K562 (cell line): ENCODE measurements at regions not wholly inside any gene's neighbourhood (a gene's known extent, or its start where the extent isn't known, plus 50 kb on each side); places are given as distances from the start of the nearest gene placed in this dataset.

Experiments
- ATAC-seq: fragments of 200-7000 bp; cut with Tn5 transposase; 3 replicates; pipeline ENCODE4 v1.9.1; 2020; ENCODE audit warnings: moderate library complexity
- BruUV-seq: library from RNA; stranded (reverse); fragments of 400-500 nt; replicated peaks from 2 replicates; lab custom pipeline; 2021; lab: Mats Ljungman, UMichigan
- CTCF ChIA-PET: fragments of 300-600 bp; formaldehyde crosslinking; extraction: SDS; loops from one replicate; lab custom pipeline; 2021; ENCODE audit warnings: low intra/inter-chr PET ratio; lab: Yijun Ruan, JAX
- POLR2A ChIA-PET: fragments of 300-600, 350-650 bp; sonication (Branson Sonifier 250); formaldehyde crosslinking; extraction: SDS; loops from one replicate; lab custom pipeline; 2021; ENCODE audit warnings: antibody characterized with exemption, inconsistent platforms; lab: Yijun Ruan, JAX
- DNase-seq, 4 experiments: peaks; one replicate each; pipeline versions ENCODE4 v3.0.0 to v3.0.0-alpha.2; 2011 to 2018; ENCODE audit warnings: low spot score in 3 of 4, mixed read lengths in 3 of 4; ENCODE audit errors: extremely low read depth in 1 of 4
- FAIRE-seq: peaks from 2 replicates; lab custom pipeline; 2011; peaks lifted over from hg19 to GRCh38; lab: Jason Lieb, UNC
- H2AFZ ChIP-seq: 2 replicates; pipeline ENCODE4 v1.6.0; 2011; ENCODE audit warnings: low read depth, low read length, control low read depth, inconsistent platforms
- H3K27ac ChIP-seq: fragments of 200-600 bp; 3 replicates; pipeline ENCODE4 v1.8.0; 2011; ENCODE audit warnings: low read depth, mild to moderate bottlenecking, control low read depth, inconsistent platforms, low read length, moderate library complexity, mixed read lengths; ENCODE audit errors: extremely low read depth
- H3K27me3 ChIP-seq, 2 experiments: fragments of 300-600 bp in 1 of 2; 2 replicates in 1 of 2; 3 replicates in 1 of 2; pipeline versions ENCODE4 v1.6.0 to v1.8.0; 2011; ENCODE audit warnings: inconsistent platforms in 2 of 2, low read length in 2 of 2, mild to moderate bottlenecking in 1 of 2, mixed read lengths in 1 of 2, moderate library complexity in 1 of 2; ENCODE audit not compliant: control insufficient read depth in 2 of 2, insufficient read depth in 2 of 2
- H3K36me3 ChIP-seq: fragments of 300-600 bp; 3 replicates; pipeline ENCODE4 v1.8.0; 2011; ENCODE audit warnings: mild to moderate bottlenecking, low read length, inconsistent platforms; ENCODE audit not compliant: control insufficient read depth, insufficient read depth
- H3K4me1 ChIP-seq, 2 experiments: fragments of 200-600 bp in 1 of 2; replicated peaks in 1 of 2; 2 replicates in 1 of 2; 3 replicates in 1 of 2; pipeline versions ENCODE4 v1.5.1 to v1.8.0; 2011; ENCODE audit warnings: inconsistent platforms in 2 of 2, low read length in 2 of 2, mild to moderate bottlenecking in 1 of 2, mixed read lengths in 1 of 2, moderate library complexity in 1 of 2; ENCODE audit not compliant: control insufficient read depth in 2 of 2, insufficient read depth in 2 of 2
- H3K4me2 ChIP-seq: 2 replicates; pipeline ENCODE4 v1.6.1; 2011; ENCODE audit warnings: low read length, control low read depth, inconsistent platforms, mixed read lengths; ENCODE audit not compliant: insufficient read depth
- H3K4me3 ChIP-seq: fragments of 200-600 bp; sonication (generic), shearing (Covaris generic); 2 replicates; pipeline ENCODE4 v1.5.1; 2016; ENCODE audit warnings: control low read depth, inconsistent platforms
- H3K79me2 ChIP-seq: fragments of 200-600 bp; 3 replicates; pipeline ENCODE4 v1.8.0; 2011; ENCODE audit warnings: low read length, inconsistent platforms; ENCODE audit not compliant: control insufficient read depth, insufficient read depth
- H3K9ac ChIP-seq, 2 experiments: 2 replicates each; pipeline versions ENCODE4 v1.6.0 to v1.6.1; 2011; ENCODE audit warnings: low read depth in 2 of 2, low read length in 2 of 2, control low read depth in 1 of 2, inconsistent platforms in 1 of 2, mild to moderate bottlenecking in 1 of 2, mixed read lengths in 1 of 2; ENCODE audit not compliant: insufficient read depth in 1 of 2
- H3K9me1 ChIP-seq: one replicate; pipeline ENCODE4 v1.6.0; 2011; ENCODE audit warnings: inconsistent platforms, mild to moderate bottlenecking, low read length, moderate library complexity; ENCODE audit not compliant: control insufficient read depth, insufficient read depth
- H3K9me3 ChIP-seq: replicated peaks from 2 replicates; pipeline ENCODE4 v1.5.1; 2011; ENCODE audit warnings: low read depth, low read length, inconsistent platforms; ENCODE audit not compliant: control insufficient read depth, insufficient read depth
- H4K20me1 ChIP-seq: replicated peaks from 2 replicates; pipeline ENCODE4 v1.6.1; 2011; ENCODE audit warnings: low read length, inconsistent platforms, mixed read lengths; ENCODE audit not compliant: control insufficient read depth, insufficient read depth
- ATF7 ChIP-seq: fragments of 450-650 bp; IDR thresholded peaks from 2 replicates; pipeline ENCODE4 v1.7.1; 2014; ENCODE audit warnings: mild to moderate bottlenecking, moderate library complexity
- FOXA1 ChIP-seq: fragments of 450-650 bp; IDR thresholded peaks from 2 replicates; pipeline ENCODE4 v1.6.1; 2016; ENCODE audit warnings: mild to moderate bottlenecking, borderline replicate concordance
- HEY1 ChIP-seq: fragments of 250-450 bp; sonication (Bioruptor Pico); IDR thresholded peaks from 2 replicates; pipeline ENCODE4 v1.5.0; 2020; ENCODE audit warnings: mild to moderate bottlenecking, moderate library complexity, borderline replicate concordance
- MYBL2 ChIP-seq, 2 experiments: fragments of 450-650 bp in 1 of 2; sonication (generic) in 1 of 2; formaldehyde crosslinking in 1 of 2; IDR thresholded peaks; 2 replicates each; pipeline versions ENCODE4 v1.6.1 to v1.8.1; 2017 to 2022; ENCODE audit warnings: borderline replicate concordance in 1 of 2, inconsistent platforms in 1 of 2, low read depth in 1 of 2, mild to moderate bottlenecking in 1 of 2, missing genetic modification reagents in 1 of 2, moderate library complexity in 1 of 2
- NFRKB ChIP-seq: fragments of 450-650 bp; IDR thresholded peaks from 2 replicates; pipeline ENCODE4 v1.6.1; 2016; ENCODE audit warnings: low read depth
- NR4A1 ChIP-seq, 2 experiments: fragments of 250-450 bp in 1 of 2; fragments of 450-650 bp in 1 of 2; sonication (Bioruptor Pico) in 1 of 2; IDR thresholded peaks; 2 replicates each; pipeline versions ENCODE4 v1.4.0 to v1.6.1; 2016 to 2020; ENCODE audit warnings: mild to moderate bottlenecking in 2 of 2, missing compliant biosample characterization in 1 of 2, missing genetic modification characterization in 1 of 2, moderate library complexity in 1 of 2
- PHF21A ChIP-seq: fragments of 450-650 bp; IDR thresholded peaks from 2 replicates; pipeline ENCODE4 v1.6.1; 2017; ENCODE audit warnings: low read depth, borderline replicate concordance
- RBBP5 ChIP-seq: fragments of 200-600 bp; sonication (generic); IDR thresholded peaks from 2 replicates; pipeline ENCODE4 v1.6.1; 2012; ENCODE audit warnings: borderline replicate concordance, mild to moderate bottlenecking, low read length, control low read depth, inconsistent platforms; ENCODE audit not compliant: insufficient read depth, poor library complexity, severe bottlenecking
- RBM39 ChIP-seq: fragments of 200-400 bp; formaldehyde crosslinking; optimal IDR thresholded peaks from 2 replicates; pipeline ENCODE3; 2018; ENCODE audit warnings: low read depth, low read length
- ZNF609 ChIP-seq: sonication (generic); formaldehyde crosslinking; IDR thresholded peaks from 2 replicates; pipeline ENCODE4 v1.8.1; 2023; ENCODE audit warnings: missing genetic modification reagents, mild to moderate bottlenecking, borderline replicate concordance
- WGBS: fragments of 100-300 bp; shearing (Covaris generic); methylation state at CpG from one replicate; pipeline ENCODE4 v1.1.6; 2016; ENCODE audit warnings: low coverage, mixed read lengths; ENCODE audit not compliant: insufficient coverage; ENCODE audit errors: missing lambda C conversion rate; 5-methylcytosine and 5-hydroxymethylcytosine counted together
- in situ Hi-C: fragments of 300-500 bp; cut with MboI; formaldehyde crosslinking; loops from 4 replicates; pipeline ENCODE4 v1.15.0; 2018; ENCODE audit warnings: inconsistent platforms, mixed read lengths
- intact Hi-C: fragments of 100-400 bp; cut with micrococcal nuclease; formaldehyde crosslinking; loops from 2 replicates; pipeline ENCODE4 v1.14.2; 2022
- TF ChIP-seq, protein P1 (sequence below): sonication (generic); formaldehyde crosslinking; IDR thresholded peaks from 2 replicates; pipeline ENCODE4 v1.4.0; 2020; ENCODE audit warnings: mild to moderate bottlenecking, missing genetic modification reagents
- TF ChIP-seq, protein P2 (sequence below): IDR thresholded peaks from 2 replicates; pipeline ENCODE4 v1.6.1; 2011; ENCODE audit warnings: borderline replicate concordance, low read depth, mild to moderate bottlenecking, moderate library complexity, low read length; ENCODE audit not compliant: insufficient read depth, poor library complexity, severe bottlenecking

DNA sequence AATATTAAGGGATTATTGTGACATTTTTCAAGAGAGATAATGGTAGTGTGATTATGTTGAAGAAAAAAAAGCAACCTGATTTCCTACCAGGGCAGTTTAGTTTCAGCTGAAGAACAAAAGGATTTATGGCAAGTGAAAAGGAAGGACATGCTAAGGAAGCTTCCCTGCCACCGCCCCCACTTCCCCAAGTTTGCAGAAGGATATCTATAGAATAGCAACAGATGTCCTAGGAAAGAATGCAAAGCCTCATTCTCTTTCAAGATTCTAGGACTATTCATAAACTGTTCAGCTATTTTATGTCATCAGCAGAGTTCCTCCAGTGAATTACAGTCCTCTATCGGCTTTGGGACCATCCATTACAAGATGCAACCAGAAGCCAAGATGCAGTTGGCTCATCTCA lies 160.8 kb downstream of the SATB1 start:
- Histone ChIP-seq H2AFZ (no peak overlapping the region), H3K4me1 (no peaks in the 10 kb centered on the region), H3K36me3 (no peaks in the 10 kb centered on the region), H3K9ac (no peak overlapping the region), H3K9me1 (no peaks in the 10 kb centered on the region), H4K20me1 (no peaks in the 10 kb centered on the region), H3K79me2 (no peaks in the 10 kb centered on the region), H3K27me3 (no peaks in the 10 kb centered on the region), H3K9me3 (no peaks in the 10 kb centered on the region), H3K4me3 (no peak overlapping the region), H3K27ac (no peak overlapping the region), H3K4me2 (no peak overlapping the region)
- no TSS peak for BruUV-seq
- in situ Hi-C loops = no loop called here
- ChIA-PET CTCF (no interaction called here), POLR2A (no interaction called here)
- intact Hi-C loops = no loop called here
- ATAC-seq (no peak), FAIRE-seq (no peak), DNase-seq (no peak)
- 0% methylated on average over 2 of the region's 2 CpGs for WGBS
- TF ChIP-seq NR4A1 (CRISPR knock-in tag; IDR thresholded peaks at IDR 0.05) (no peak), NR4A1 (tag; IDR thresholded peaks at IDR 0.05) (no peak), PHF21A (no peak), MYBL2 (IDR thresholded peaks at IDR 0.05; ENCODE audit: low read depth) (no peak), MYBL2 (CRISPR knock-in tag; IDR thresholded peaks at IDR 0.05; ENCODE audit: borderline replicate concordance) (no peak), FOXA1 (no peak), RBM39 (no peak), ATF7 (no peak), NFRKB (no peak), RBBP5 (no peak), ZNF609 (CRISPR knock-in tag) (no peak), HEY1 (CRISPR knock-in tag) (no peak)
- TF ChIP-seq, protein P1, sequence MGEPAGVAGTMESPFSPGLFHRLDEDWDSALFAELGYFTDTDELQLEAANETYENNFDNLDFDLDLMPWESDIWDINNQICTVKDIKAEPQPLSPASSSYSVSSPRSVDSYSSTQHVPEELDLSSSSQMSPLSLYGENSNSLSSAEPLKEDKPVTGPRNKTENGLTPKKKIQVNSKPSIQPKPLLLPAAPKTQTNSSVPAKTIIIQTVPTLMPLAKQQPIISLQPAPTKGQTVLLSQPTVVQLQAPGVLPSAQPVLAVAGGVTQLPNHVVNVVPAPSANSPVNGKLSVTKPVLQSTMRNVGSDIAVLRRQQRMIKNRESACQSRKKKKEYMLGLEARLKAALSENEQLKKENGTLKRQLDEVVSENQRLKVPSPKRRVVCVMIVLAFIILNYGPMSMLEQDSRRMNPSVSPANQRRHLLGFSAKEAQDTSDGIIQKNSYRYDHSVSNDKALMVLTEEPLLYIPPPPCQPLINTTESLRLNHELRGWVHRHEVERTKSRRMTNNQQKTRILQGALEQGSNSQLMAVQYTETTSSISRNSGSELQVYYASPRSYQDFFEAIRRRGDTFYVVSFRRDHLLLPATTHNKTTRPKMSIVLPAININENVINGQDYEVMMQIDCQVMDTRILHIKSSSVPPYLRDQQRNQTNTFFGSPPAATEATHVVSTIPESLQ = no peak
- TF ChIP-seq, protein P2, sequence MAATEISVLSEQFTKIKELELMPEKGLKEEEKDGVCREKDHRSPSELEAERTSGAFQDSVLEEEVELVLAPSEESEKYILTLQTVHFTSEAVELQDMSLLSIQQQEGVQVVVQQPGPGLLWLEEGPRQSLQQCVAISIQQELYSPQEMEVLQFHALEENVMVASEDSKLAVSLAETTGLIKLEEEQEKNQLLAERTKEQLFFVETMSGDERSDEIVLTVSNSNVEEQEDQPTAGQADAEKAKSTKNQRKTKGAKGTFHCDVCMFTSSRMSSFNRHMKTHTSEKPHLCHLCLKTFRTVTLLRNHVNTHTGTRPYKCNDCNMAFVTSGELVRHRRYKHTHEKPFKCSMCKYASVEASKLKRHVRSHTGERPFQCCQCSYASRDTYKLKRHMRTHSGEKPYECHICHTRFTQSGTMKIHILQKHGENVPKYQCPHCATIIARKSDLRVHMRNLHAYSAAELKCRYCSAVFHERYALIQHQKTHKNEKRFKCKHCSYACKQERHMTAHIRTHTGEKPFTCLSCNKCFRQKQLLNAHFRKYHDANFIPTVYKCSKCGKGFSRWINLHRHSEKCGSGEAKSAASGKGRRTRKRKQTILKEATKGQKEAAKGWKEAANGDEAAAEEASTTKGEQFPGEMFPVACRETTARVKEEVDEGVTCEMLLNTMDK = no peak
